Panc1 (cell line): ENCODE measurements at regions not wholly inside any gene's neighbourhood (a gene's known extent, or its start where the extent isn't known, plus 50 kb on each side); places are given as distances from the start of the nearest gene placed in this dataset.

Experiments
- ATAC-seq: fragments of 200-7000 bp; cut with Tn5 transposase; 2 replicates; pipeline ENCODE4 v1.9.1; 2020; ENCODE audit warnings: mild to moderate bottlenecking, moderate library complexity
- BruUV-seq: library from RNA; stranded (reverse); fragments of 400-500 nt; replicated peaks from 2 replicates; lab custom pipeline; 2021; lab: Mats Ljungman, UMichigan
- CTCF ChIA-PET: fragments of 300-600 bp; sonication (Branson Sonifier 250); formaldehyde crosslinking; loops from one replicate; lab custom pipeline; 2022; ENCODE audit warnings: antibody characterized with exemption; lab: Charles Lee
- POLR2A ChIA-PET: fragments of 300-600 bp; sonication (Branson Sonifier 250); formaldehyde crosslinking; loops from one replicate; lab custom pipeline; 2022; ENCODE audit warnings: antibody characterized with exemption; lab: Charles Lee
- DNase-seq: peaks from one replicate; pipeline ENCODE4 v3.0.0-alpha.2; 2010; ENCODE audit warnings: low read depth, low spot score
- H3K27ac ChIP-seq: 2 replicates; pipeline ENCODE4 v1.5.1; 2011; ENCODE audit warnings: mild to moderate bottlenecking, low read length, inconsistent platforms
- H3K27me3 ChIP-seq: fragments of 200-500 bp; sonication (Bioruptor generic); 2 replicates; pipeline ENCODE4 v1.6.0; 2014; ENCODE audit warnings: low read length, inconsistent platforms; ENCODE audit not compliant: control insufficient read depth, insufficient read depth
- H3K36me3 ChIP-seq: fragments of 200-500 bp; sonication (Bioruptor generic); 2 replicates; pipeline ENCODE4 v1.5.1; 2014; ENCODE audit warnings: inconsistent platforms, mild to moderate bottlenecking, low read length, moderate library complexity; ENCODE audit not compliant: control insufficient read depth, insufficient read depth
- H3K4me1 ChIP-seq: 2 replicates; pipeline ENCODE4 v1.5.1; 2011; ENCODE audit warnings: inconsistent platforms, mild to moderate bottlenecking, low read length, moderate library complexity; ENCODE audit not compliant: control insufficient read depth, insufficient read depth
- H3K4me3 ChIP-seq, 2 experiments: 2 replicates each; pipeline ENCODE4 v1.5.1; 2011 to 2012; ENCODE audit warnings: low read depth in 2 of 2, low read length in 2 of 2, mild to moderate bottlenecking in 2 of 2, inconsistent platforms in 1 of 2, moderate library complexity in 1 of 2
- H3K9me3 ChIP-seq: fragments of 200-500 bp; sonication (Bioruptor generic); 2 replicates; pipeline ENCODE4 v1.5.1; 2014; ENCODE audit warnings: low read depth, mild to moderate bottlenecking, inconsistent platforms, low read length, moderate library complexity; ENCODE audit not compliant: control insufficient read depth, insufficient read depth
- CTCF ChIP-seq: fragments of 450-650 bp; IDR thresholded peaks from 2 replicates; pipeline ENCODE4 v1.5.1; 2017; ENCODE audit warnings: mild to moderate bottlenecking
- POLR2AphosphoS5 ChIP-seq: IDR thresholded peaks from 2 replicates; pipeline ENCODE4 v1.6.1; 2012; ENCODE audit warnings: mild to moderate bottlenecking, low read depth, low read length, moderate library complexity
- REST ChIP-seq, 2 experiments: IDR thresholded peaks; 2 replicates each; pipeline ENCODE4 v1.6.1; 2011 to 2012; ENCODE audit warnings: low read depth in 2 of 2, control low read depth in 1 of 2, low read length in 1 of 2, mild to moderate bottlenecking in 1 of 2, moderate library complexity in 1 of 2; ENCODE audit not compliant: insufficient read depth in 1 of 2
- SIN3A ChIP-seq: IDR thresholded peaks from 2 replicates; pipeline ENCODE4 v1.6.1; 2012; ENCODE audit warnings: low read depth, mild to moderate bottlenecking, low read length, moderate library complexity, borderline replicate concordance; ENCODE audit not compliant: insufficient read depth
- TCF7L2 ChIP-seq: IDR thresholded peaks from 2 replicates; pipeline ENCODE4 v1.6.1; 2011; ENCODE audit warnings: mild to moderate bottlenecking, low read depth, low read length, inconsistent platforms
- in situ Hi-C: cut with HindIII; loops from 2 replicates; pipeline ENCODE4 v1.10.0; 2016; ENCODE audit warnings: low sequenced_read_pairs, low pct_unique_long_range_greater_than_20kb
- intact Hi-C: fragments of 100-400 bp; cut with micrococcal nuclease; formaldehyde crosslinking; loops from one replicate; pipeline ENCODE4 v1.10.0; 2022; ENCODE audit not compliant: unreplicated experiment

- POLR2A ChIA-PET = no interaction called here
- Histone ChIP-seq H3K4me1 (peaks cover 2% of the 10 kb centered on the region), H3K9me3 (no peaks in the 10 kb centered on the region), H3K4me3 (no peak overlapping the region), H3K36me3 (no peaks in the 10 kb centered on the region), H3K27ac (no peak overlapping the region), H3K27me3 (0 out of 2 replicates have a peak, but pooled peaks cover 2% of the 10 kb centered on the region)
- DNase-seq (no peak), ATAC-seq (no peak)
- CTCF ChIA-PET = no interaction called here
- no peak for TF ChIP-seq TCF7L2
- no peak for TF ChIP-seq POLR2AphosphoS5
- no peak for TF ChIP-seq REST (IDR thresholded peaks at IDR 0.05; ENCODE audit: insufficient read depth in 1 of 2, low read depth in 2 of 2, low read length in 1 of 2)
- TF ChIP-seq SIN3A = no peak
- TF ChIP-seq CTCF = no peak
- intact Hi-C loops = no loop called here
- BruUV-seq = no TSS peak
- in situ Hi-C loops = no loop called here
Measured at GRCh38 chr18:39845631-39846030, 2109.4 kb upstream of the PIK3C3 start.

GRCh38 chr18:39845106-39845505, 2109.9 kb upstream of the PIK3C3 start:
- ATAC-seq = no peak
- Histone ChIP-seq H3K4me3 (no peak overlapping the region), H3K27ac (no peak overlapping the region), H3K4me1 (peaks cover 2% of the 10 kb centered on the region), H3K9me3 (no peaks in the 10 kb centered on the region), H3K36me3 (no peaks in the 10 kb centered on the region), H3K27me3 (0 out of 2 replicates have a peak, but pooled peaks cover 2% of the 10 kb centered on the region)
- ChIA-PET CTCF (no interaction called here), POLR2A (no interaction called here)
- intact Hi-C loops = no loop called here
- in situ Hi-C loops = no loop called here
- no peak for DNase-seq
- BruUV-seq = no TSS peak
- TF ChIP-seq TCF7L2 = no peak
- no peak for TF ChIP-seq SIN3A
- no peak for TF ChIP-seq POLR2AphosphoS5
- no peak for TF ChIP-seq REST (IDR thresholded peaks at IDR 0.05; ENCODE audit: insufficient read depth in 1 of 2, low read depth in 2 of 2, low read length in 1 of 2)
- TF ChIP-seq CTCF = no peak
